NB4 (cell line): ENCODE measurements at regions not wholly inside any gene's neighbourhood (a gene's known extent, or its start where the extent isn't known, plus 50 kb on each side); places are given as distances from the start of the nearest gene placed in this dataset.

Source experiments
- CTCF ChIP-seq: IDR thresholded peaks from one replicate; pipeline ENCODE4 v1.5.1; 2012; ENCODE audit warnings: low read depth, low read length
- MAX ChIP-seq: IDR thresholded peaks from 2 replicates; pipeline ENCODE4 v1.6.1; 2011; ENCODE audit warnings: low read depth, low read length
- MYC ChIP-seq: IDR thresholded peaks from 2 replicates; pipeline ENCODE4 v1.6.1; 2011; ENCODE audit warnings: low read depth, low read length
- POLR2A ChIP-seq: IDR thresholded peaks from 2 replicates; pipeline ENCODE4 v1.6.1; 2011; ENCODE audit warnings: mild to moderate bottlenecking; ENCODE audit not compliant: insufficient read length; ENCODE audit errors: extremely low read depth

- TF ChIP-seq CTCF (no peak), POLR2A (no peak), MYC (no peak), MAX (no peak)
Observed at GRCh38 chrX:125758819-125759218, 407.3 kb downstream of the DCAF12L2 start.
